H1 (cell line): ENCODE measurements at regions not wholly inside any gene's neighbourhood (a gene's known extent, or its start where the extent isn't known, plus 50 kb on each side); places are given as distances from the start of the nearest gene placed in this dataset.

Source experiments
- EGR1 ChIP-seq: IDR thresholded peaks from 2 replicates; pipeline ENCODE4 v1.6.1; 2011; ENCODE audit warnings: low read depth, low read length, borderline replicate concordance
- HDAC2 ChIP-seq, 2 experiments: fragments of 300-600 bp in 1 of 2; sonication (generic) in 1 of 2; IDR thresholded peaks; 2 replicates each; pipeline ENCODE4 v1.6.1; 2011 to 2012; ENCODE audit warnings: low read depth in 2 of 2, low read length in 2 of 2, mild to moderate bottlenecking in 2 of 2, moderate library complexity in 2 of 2, borderline replicate concordance in 1 of 2, inconsistent platforms in 1 of 2
- POU5F1 ChIP-seq: IDR thresholded peaks from 2 replicates; pipeline ENCODE4 v1.6.1; 2011; ENCODE audit warnings: low read depth, mild to moderate bottlenecking, low read length, moderate library complexity
- RAD21 ChIP-seq, 2 experiments: IDR thresholded peaks in 1 of 2; conservative IDR thresholded peaks in 1 of 2; 2 replicates each; pipeline ENCODE4 v1.6.1; 2011; ENCODE audit warnings: low read depth in 2 of 2, low read length in 2 of 2, improper control_type of control experiment in 1 of 2, inconsistent platforms in 1 of 2, mild to moderate bottlenecking in 1 of 2, moderate library complexity in 1 of 2
- TCF12 ChIP-seq: IDR thresholded peaks from 2 replicates; pipeline ENCODE4 v1.6.1; 2011; ENCODE audit warnings: low read depth, mild to moderate bottlenecking, low read length
- TF ChIP-seq, protein P1 (sequence below): fragments of 300-600 bp; sonication (generic); IDR thresholded peaks from 2 replicates; pipeline ENCODE4 v1.7.1; 2012; ENCODE audit warnings: low read length, moderate library complexity, mild to moderate bottlenecking, inconsistent platforms; ENCODE audit not compliant: insufficient replicate concordance

DNA sequence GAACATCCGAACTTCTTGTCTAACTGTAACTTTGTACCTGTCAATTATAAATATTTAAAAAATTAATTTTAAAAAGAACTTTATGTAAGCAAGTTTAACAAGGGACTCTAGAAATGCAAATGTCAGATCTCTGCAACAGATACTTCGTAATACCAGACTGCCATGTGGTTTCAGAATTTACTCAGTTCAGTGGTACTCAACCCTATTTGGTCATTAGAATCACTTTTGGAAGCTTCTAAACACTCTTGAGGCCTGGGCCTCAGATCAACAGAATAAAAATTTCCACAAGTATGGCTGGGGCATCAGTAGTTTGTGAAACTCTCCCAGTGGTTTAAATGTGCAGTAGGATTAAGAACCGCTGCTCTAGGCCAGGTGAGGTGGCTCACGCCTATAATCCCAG is 139.5 kb upstream of the SMYD2 start (continued):
- TF ChIP-seq, protein P1, sequence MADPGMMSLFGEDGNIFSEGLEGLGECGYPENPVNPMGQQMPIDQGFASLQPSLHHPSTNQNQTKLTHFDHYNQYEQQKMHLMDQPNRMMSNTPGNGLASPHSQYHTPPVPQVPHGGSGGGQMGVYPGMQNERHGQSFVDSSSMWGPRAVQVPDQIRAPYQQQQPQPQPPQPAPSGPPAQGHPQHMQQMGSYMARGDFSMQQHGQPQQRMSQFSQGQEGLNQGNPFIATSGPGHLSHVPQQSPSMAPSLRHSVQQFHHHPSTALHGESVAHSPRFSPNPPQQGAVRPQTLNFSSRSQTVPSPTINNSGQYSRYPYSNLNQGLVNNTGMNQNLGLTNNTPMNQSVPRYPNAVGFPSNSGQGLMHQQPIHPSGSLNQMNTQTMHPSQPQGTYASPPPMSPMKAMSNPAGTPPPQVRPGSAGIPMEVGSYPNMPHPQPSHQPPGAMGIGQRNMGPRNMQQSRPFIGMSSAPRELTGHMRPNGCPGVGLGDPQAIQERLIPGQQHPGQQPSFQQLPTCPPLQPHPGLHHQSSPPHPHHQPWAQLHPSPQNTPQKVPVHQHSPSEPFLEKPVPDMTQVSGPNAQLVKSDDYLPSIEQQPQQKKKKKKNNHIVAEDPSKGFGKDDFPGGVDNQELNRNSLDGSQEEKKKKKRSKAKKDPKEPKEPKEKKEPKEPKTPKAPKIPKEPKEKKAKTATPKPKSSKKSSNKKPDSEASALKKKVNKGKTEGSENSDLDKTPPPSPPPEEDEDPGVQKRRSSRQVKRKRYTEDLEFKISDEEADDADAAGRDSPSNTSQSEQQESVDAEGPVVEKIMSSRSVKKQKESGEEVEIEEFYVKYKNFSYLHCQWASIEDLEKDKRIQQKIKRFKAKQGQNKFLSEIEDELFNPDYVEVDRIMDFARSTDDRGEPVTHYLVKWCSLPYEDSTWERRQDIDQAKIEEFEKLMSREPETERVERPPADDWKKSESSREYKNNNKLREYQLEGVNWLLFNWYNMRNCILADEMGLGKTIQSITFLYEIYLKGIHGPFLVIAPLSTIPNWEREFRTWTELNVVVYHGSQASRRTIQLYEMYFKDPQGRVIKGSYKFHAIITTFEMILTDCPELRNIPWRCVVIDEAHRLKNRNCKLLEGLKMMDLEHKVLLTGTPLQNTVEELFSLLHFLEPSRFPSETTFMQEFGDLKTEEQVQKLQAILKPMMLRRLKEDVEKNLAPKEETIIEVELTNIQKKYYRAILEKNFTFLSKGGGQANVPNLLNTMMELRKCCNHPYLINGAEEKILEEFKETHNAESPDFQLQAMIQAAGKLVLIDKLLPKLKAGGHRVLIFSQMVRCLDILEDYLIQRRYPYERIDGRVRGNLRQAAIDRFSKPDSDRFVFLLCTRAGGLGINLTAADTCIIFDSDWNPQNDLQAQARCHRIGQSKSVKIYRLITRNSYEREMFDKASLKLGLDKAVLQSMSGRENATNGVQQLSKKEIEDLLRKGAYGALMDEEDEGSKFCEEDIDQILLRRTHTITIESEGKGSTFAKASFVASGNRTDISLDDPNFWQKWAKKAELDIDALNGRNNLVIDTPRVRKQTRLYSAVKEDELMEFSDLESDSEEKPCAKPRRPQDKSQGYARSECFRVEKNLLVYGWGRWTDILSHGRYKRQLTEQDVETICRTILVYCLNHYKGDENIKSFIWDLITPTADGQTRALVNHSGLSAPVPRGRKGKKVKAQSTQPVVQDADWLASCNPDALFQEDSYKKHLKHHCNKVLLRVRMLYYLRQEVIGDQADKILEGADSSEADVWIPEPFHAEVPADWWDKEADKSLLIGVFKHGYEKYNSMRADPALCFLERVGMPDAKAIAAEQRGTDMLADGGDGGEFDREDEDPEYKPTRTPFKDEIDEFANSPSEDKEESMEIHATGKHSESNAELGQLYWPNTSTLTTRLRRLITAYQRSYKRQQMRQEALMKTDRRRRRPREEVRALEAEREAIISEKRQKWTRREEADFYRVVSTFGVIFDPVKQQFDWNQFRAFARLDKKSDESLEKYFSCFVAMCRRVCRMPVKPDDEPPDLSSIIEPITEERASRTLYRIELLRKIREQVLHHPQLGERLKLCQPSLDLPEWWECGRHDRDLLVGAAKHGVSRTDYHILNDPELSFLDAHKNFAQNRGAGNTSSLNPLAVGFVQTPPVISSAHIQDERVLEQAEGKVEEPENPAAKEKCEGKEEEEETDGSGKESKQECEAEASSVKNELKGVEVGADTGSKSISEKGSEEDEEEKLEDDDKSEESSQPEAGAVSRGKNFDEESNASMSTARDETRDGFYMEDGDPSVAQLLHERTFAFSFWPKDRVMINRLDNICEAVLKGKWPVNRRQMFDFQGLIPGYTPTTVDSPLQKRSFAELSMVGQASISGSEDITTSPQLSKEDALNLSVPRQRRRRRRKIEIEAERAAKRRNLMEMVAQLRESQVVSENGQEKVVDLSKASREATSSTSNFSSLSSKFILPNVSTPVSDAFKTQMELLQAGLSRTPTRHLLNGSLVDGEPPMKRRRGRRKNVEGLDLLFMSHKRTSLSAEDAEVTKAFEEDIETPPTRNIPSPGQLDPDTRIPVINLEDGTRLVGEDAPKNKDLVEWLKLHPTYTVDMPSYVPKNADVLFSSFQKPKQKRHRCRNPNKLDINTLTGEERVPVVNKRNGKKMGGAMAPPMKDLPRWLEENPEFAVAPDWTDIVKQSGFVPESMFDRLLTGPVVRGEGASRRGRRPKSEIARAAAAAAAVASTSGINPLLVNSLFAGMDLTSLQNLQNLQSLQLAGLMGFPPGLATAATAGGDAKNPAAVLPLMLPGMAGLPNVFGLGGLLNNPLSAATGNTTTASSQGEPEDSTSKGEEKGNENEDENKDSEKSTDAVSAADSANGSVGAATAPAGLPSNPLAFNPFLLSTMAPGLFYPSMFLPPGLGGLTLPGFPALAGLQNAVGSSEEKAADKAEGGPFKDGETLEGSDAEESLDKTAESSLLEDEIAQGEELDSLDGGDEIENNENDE = no peak
- TF ChIP-seq EGR1 = no peak
- TF ChIP-seq POU5F1 = no peak
- TF ChIP-seq TCF12 = no peak
- TF ChIP-seq RAD21 (IDR thresholded peaks at IDR 0.05 in 1 of 2, conservative IDR thresholded peaks at IDR 0.05 in 1 of 2; ENCODE audit: low read depth in 2 of 2, low read length in 2 of 2) = no peak
- no peak for TF ChIP-seq HDAC2 (IDR thresholded peaks at IDR 0.05; ENCODE audit: borderline replicate concordance in 1 of 2, low read depth in 2 of 2, low read length in 2 of 2)
